Umbilical cord (tissue), 1 donor: ENCODE measurements at regions not wholly inside any gene's neighbourhood (a gene's known extent, or its start where the extent isn't known, plus 50 kb on each side); places are given as distances from the start of the nearest gene placed in this dataset.

Source experiments
- DNase-seq: peaks from one replicate; pipeline ENCODE4 v3.0.0-alpha.2; 2015; ENCODE audit warnings: low spot score

- DNase-seq = no peak
Measured at GRCh38 chr20:3309226-3309625, 70.2 kb upstream of the SLC4A11 start.

GRCh38 chr20:3307725-3308124, 68.7 kb upstream of the SLC4A11 start:
- no peak for DNase-seq

DNA sequence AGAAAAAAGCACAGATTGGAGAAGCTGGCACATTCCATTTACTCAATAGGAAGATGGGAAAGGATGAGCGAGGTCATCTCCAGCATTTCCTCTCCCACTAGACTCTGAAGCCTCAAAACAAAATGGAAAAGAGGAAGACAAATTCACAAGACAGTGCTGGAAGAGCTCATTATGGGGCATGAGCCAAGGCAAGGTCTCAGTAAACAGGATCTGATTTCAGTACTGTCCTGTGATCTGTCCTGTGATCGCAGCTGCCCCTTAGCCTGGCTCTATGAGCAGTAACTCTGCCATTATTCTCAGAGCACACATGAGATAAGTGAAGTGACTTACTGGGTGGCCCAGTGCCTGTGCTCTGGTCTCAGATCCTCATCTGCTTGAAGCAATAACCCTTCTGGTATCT, 68.1 kb upstream of the SLC4A11 start:
- DNase-seq = no peak

DNA sequence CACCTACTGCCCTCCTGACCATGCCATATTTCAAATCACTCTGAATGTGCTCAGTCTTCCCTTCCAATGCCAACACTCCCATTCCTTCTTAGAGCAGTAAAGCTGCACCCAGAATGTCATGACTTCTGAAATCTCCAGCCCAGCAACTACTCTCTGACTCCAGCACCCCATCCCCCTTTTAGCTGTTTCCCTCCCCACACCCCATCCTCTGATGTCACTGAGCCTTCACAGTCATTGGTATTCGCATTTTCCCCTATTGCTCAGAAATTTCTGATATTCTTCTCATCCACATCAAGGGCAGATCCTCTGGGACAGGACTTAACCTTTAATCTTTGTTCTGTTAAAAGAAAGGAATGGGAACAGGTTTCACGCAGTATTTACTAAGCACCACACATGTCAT, 67.1 kb upstream of the SLC4A11 start:
- DNase-seq = no peak

- no peak for DNase-seq
Measured at GRCh38 chr20:3304456-3304855, 65.5 kb upstream of the SLC4A11 start.

GRCh38 chr20:3297079-3297378, 58.0 kb upstream of the SLC4A11 start:
- no peak for DNase-seq

GRCh38 chr20:3296261-3297078, 57.5 kb upstream of the SLC4A11 start:
- no peak for DNase-seq
